HCT116 (cell line): ENCODE measurements at regions not wholly inside any gene's neighbourhood (a gene's known extent, or its start where the extent isn't known, plus 50 kb on each side); places are given as distances from the start of the nearest gene placed in this dataset.

Experiments used
- CEBPB ChIP-seq: IDR thresholded peaks from 2 replicates; pipeline ENCODE4 v1.6.1; 2012; ENCODE audit warnings: low read depth
- YY1 ChIP-seq: IDR thresholded peaks from 2 replicates; pipeline ENCODE4 v1.6.1; 2011; ENCODE audit warnings: low read length, low read depth, moderate library complexity, mild to moderate bottlenecking; ENCODE audit not compliant: insufficient replicate concordance; ENCODE audit errors: extremely low read depth

DNA sequence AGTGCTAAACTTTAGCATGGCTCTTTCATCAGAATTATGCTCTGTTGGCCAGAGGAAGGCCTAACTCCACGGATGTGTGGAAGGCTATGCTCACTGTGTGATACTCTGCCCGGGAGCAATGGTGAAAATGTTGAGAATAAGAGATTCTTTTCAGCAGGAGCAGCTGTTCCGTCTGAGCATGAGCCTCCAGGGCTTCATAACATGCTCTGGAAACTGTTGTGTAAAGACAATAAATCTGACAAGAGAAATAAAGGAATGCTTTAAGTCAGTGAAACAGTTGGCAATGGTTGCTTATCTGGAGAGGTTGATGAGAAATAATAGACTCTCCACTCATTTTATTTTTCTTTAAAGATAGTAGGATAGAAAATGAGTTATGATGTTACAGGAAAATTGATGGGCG lies 269.8 kb downstream of the DIPK2A start:
- TF ChIP-seq CEBPB (no peak), YY1 (no peak)
